SK-N-SH (cell line): ENCODE measurements at regions not wholly inside any gene's neighbourhood (a gene's known extent, or its start where the extent isn't known, plus 50 kb on each side); places are given as distances from the start of the nearest gene placed in this dataset.

Source experiments
- CTCF ChIA-PET: fragments of 300-600, 350-600 bp; formaldehyde crosslinking; extraction: SDS; loops from one replicate; lab custom pipeline; 2021; lab: Yijun Ruan, JAX
- POLR2A ChIA-PET: fragments of 350-600 bp; sonication (Branson Sonifier 250); formaldehyde crosslinking; extraction: SDS; loops from one replicate; lab custom pipeline; 2020; ENCODE audit warnings: antibody characterized with exemption, inconsistent platforms; lab: Yijun Ruan, JAX
- DNase-seq: peaks from one replicate; pipeline ENCODE4 v3.0.0; 2012
- H2AFZ ChIP-seq: fragments of 200-600 bp; sonication (generic); 2 replicates; pipeline ENCODE4 v1.8.1; 2016; ENCODE audit warnings: antibody characterized with exemption, mild to moderate bottlenecking, low read depth
- H3F3A ChIP-seq: fragments of 200-600 bp; sonication (generic); replicated peaks from 2 replicates; pipeline ENCODE3; 2016; ENCODE audit warnings: antibody characterized with exemption, mild to moderate bottlenecking; ENCODE audit not compliant: insufficient read depth
- H3K27ac ChIP-seq, 2 experiments: fragments of 200-500 bp in 1 of 2; fragments of 200-600 bp in 1 of 2; sonication (Bioruptor generic) in 1 of 2; sonication (generic), shearing (Covaris generic) in 1 of 2; 2 replicates each; pipeline versions ENCODE4 v1.5.1 to v1.6.1; 2014 to 2016; ENCODE audit warnings: low read depth in 2 of 2, inconsistent platforms in 1 of 2, low read length in 1 of 2, mild to moderate bottlenecking in 1 of 2, mixed read lengths in 1 of 2
- H3K27me3 ChIP-seq: fragments of 200-600 bp; sonication (generic), shearing (Covaris generic); 2 replicates; pipeline ENCODE4 v1.6.1; 2016; ENCODE audit warnings: mixed run types; ENCODE audit not compliant: insufficient read depth
- H3K36me3 ChIP-seq, 2 experiments: fragments of 200-500 bp in 1 of 2; fragments of 200-600 bp in 1 of 2; sonication (Bioruptor generic) in 1 of 2; sonication (generic) in 1 of 2; replicated peaks in 1 of 2; 2 replicates each; pipeline versions ENCODE3 to v1.5.1; 2014 to 2016; ENCODE audit warnings: low read length in 1 of 2, mild to moderate bottlenecking in 1 of 2; ENCODE audit not compliant: insufficient read depth in 2 of 2, control insufficient read depth in 1 of 2
- H3K4me1 ChIP-seq, 2 experiments: fragments of 200-500 bp in 1 of 2; fragments of 200-600 bp in 1 of 2; sonication (Bioruptor generic) in 1 of 2; sonication (generic), shearing (Covaris generic) in 1 of 2; 2 replicates each; pipeline versions ENCODE4 v1.5.1 to v1.6.1; 2014 to 2016; ENCODE audit warnings: low read depth in 1 of 2, low read length in 1 of 2, mixed run types in 1 of 2; ENCODE audit not compliant: insufficient read depth in 2 of 2, control insufficient read depth in 1 of 2
- H3K4me2 ChIP-seq: fragments of 200-600 bp; sonication (generic), shearing (Covaris generic); 2 replicates; pipeline ENCODE4 v1.6.1; 2017; ENCODE audit warnings: mixed run types
- H3K4me3 ChIP-seq, 2 experiments: fragments of 200-500 bp in 1 of 2; fragments of 200-600 bp in 1 of 2; sonication (Bioruptor generic) in 1 of 2; sonication (generic), shearing (Covaris generic) in 1 of 2; 2 replicates each; pipeline versions ENCODE4 v1.5.1 to v1.8.1; 2014 to 2016; ENCODE audit warnings: low read depth in 2 of 2, inconsistent platforms in 1 of 2, low read length in 1 of 2, mild to moderate bottlenecking in 1 of 2, mixed read lengths in 1 of 2, moderate library complexity in 1 of 2
- H3K79me2 ChIP-seq: fragments of 200-600 bp; sonication (generic); 2 replicates; pipeline ENCODE4 v1.8.1; 2017; ENCODE audit warnings: mild to moderate bottlenecking; ENCODE audit not compliant: insufficient read depth
- H3K9ac ChIP-seq: fragments of 200-600 bp; sonication (generic); 2 replicates; pipeline ENCODE4 v1.6.1; 2017; ENCODE audit warnings: mixed run types
- H3K9me2 ChIP-seq: fragments of 200-600 bp; sonication (generic); 2 replicates; pipeline ENCODE4 v1.6.1; 2017; ENCODE audit warnings: mixed run types
- H3K9me3 ChIP-seq: fragments of 200-600 bp; sonication (generic); 2 replicates; pipeline ENCODE4 v1.6.1; 2017; ENCODE audit warnings: mixed run types, mild to moderate bottlenecking, moderate library complexity
- H4K20me1 ChIP-seq: fragments of 200-600 bp; sonication (generic); 2 replicates; pipeline ENCODE4 v1.6.1; 2017; ENCODE audit warnings: mild to moderate bottlenecking, mixed run types; ENCODE audit not compliant: insufficient read depth
- ELF1 ChIP-seq: IDR thresholded peaks from 2 replicates; pipeline ENCODE4 v1.4.0; 2012
- FOSL2 ChIP-seq: IDR thresholded peaks from 2 replicates; pipeline ENCODE4 v1.4.0; 2012; ENCODE audit warnings: low read depth, mild to moderate bottlenecking, moderate library complexity, borderline replicate concordance
- FOXJ3 ChIP-seq: sonication (generic); formaldehyde crosslinking; IDR thresholded peaks from 2 replicates; pipeline ENCODE4 v1.5.1; 2020; ENCODE audit warnings: mild to moderate bottlenecking, missing genetic modification reagents
- JUND ChIP-seq: IDR thresholded peaks from 2 replicates; pipeline ENCODE4 v1.4.0; 2012
- MXI1 ChIP-seq: IDR thresholded peaks from 2 replicates; pipeline ENCODE4 v1.6.1; 2012; ENCODE audit warnings: mild to moderate bottlenecking, low read depth, low read length, improper control_type of control experiment
- POLR2AphosphoS5 ChIP-seq: IDR thresholded peaks from 2 replicates; pipeline ENCODE4 v1.6.1; 2012; ENCODE audit warnings: low read depth, low read length
- RFX5 ChIP-seq: IDR thresholded peaks from 2 replicates; pipeline ENCODE4 v1.6.1; 2012; ENCODE audit warnings: mild to moderate bottlenecking, improper control_type of control experiment, low read length
- SIN3A ChIP-seq: IDR thresholded peaks from 2 replicates; pipeline ENCODE4 v1.6.1; 2012; ENCODE audit warnings: low read depth, mild to moderate bottlenecking, low read length, moderate library complexity, borderline replicate concordance
- SMC3 ChIP-seq: IDR thresholded peaks from 2 replicates; pipeline ENCODE4 v1.6.1; 2012; ENCODE audit warnings: low read depth, low read length, improper control_type of control experiment
- TCF12 ChIP-seq: IDR thresholded peaks from 2 replicates; pipeline ENCODE4 v1.4.0; 2012
- TEAD4 ChIP-seq: IDR thresholded peaks from 2 replicates; pipeline ENCODE4 v1.4.0; 2012; ENCODE audit warnings: mild to moderate bottlenecking, borderline replicate concordance; ENCODE audit not compliant: insufficient read depth
- YY1 ChIP-seq: IDR thresholded peaks from 2 replicates; pipeline ENCODE4 v1.4.0; 2012; ENCODE audit warnings: low read depth, mild to moderate bottlenecking
- ZBTB33 ChIP-seq: IDR thresholded peaks from 2 replicates; pipeline ENCODE4 v1.4.0; 2012; ENCODE audit warnings: low read depth, borderline replicate concordance
- WGBS: methylation state at CpG from one replicate; pipeline ENCODE4 v1.1.6; 2017; ENCODE audit warnings: low lambda C conversion rate; 5-methylcytosine and 5-hydroxymethylcytosine counted together
- TF ChIP-seq, protein P1 (sequence below): fragments of 150-350 bp; IDR thresholded peaks from 2 replicates; pipeline ENCODE4 v1.6.1; 2016; ENCODE audit warnings: mild to moderate bottlenecking, low read depth, low read length
- TF ChIP-seq, protein P2 (sequence below): IDR thresholded peaks from 2 replicates; pipeline ENCODE4 v1.6.1; 2012; ENCODE audit warnings: mild to moderate bottlenecking, low read depth, low read length, moderate library complexity
- TF ChIP-seq, protein P3 (sequence below): fragments of 150-350 bp; IDR thresholded peaks from 2 replicates; pipeline ENCODE4 v1.6.1; 2017; ENCODE audit warnings: antibody characterized with exemption, low read length, low read depth, borderline replicate concordance
- TF ChIP-seq, protein P4 (sequence below): fragments of 200-600 bp; sonication (generic); IDR thresholded peaks from 2 replicates; pipeline ENCODE4 v1.6.1; 2017; ENCODE audit warnings: antibody characterized with exemption, mild to moderate bottlenecking, moderate library complexity

DNA sequence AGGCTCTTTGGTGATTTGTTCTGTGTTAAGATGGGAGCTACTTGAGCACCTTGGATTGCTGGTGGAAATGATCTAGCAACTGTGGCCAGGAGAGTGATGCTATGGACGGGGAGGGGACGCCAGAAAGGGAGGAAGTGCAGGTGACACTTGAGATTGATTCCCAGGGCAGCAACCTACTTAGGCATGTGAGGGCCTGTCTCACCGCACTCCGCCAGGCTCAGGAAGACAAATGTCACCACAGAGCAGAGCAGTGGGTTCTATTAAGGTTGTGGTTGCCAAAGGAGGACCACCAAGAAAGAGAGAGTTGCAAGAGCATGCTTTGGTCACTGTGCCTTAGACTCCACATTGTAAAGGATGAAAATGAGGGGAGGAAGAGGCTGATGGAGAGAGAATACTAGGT is 404.3 kb downstream of the IRX1 start:
- ChIA-PET CTCF (no interaction called here), POLR2A (no interaction called here)
- Histone ChIP-seq H2AFZ (no peak overlapping the region), H3K36me3 (no peaks in the 10 kb centered on the region), H3K4me1 (no peaks in the 10 kb centered on the region), H4K20me1 (no peaks in the 10 kb centered on the region), H3K9ac (no peak overlapping the region), H3K4me2 (no peak overlapping the region), H3K9me2 (no peaks in the 10 kb centered on the region), H3K79me2 (no peaks in the 10 kb centered on the region), H3K27me3 (no peaks in the 10 kb centered on the region), H3K9me3 (no peaks in the 10 kb centered on the region), H3K27ac (no peak overlapping the region), H3K4me3 (no peak overlapping the region), H3F3A (no peaks in the 10 kb centered on the region)
- WGBS: 0% methylated on average over 4 of the region's 4 CpGs
- no peak for DNase-seq
- TF ChIP-seq FOSL2 (no peak), TEAD4 (no peak), SMC3 (no peak), ELF1 (no peak), RFX5 (no peak), FOXJ3 (no peak), POLR2AphosphoS5 (no peak), MXI1 (no peak), JUND (no peak), YY1 (no peak), SIN3A (no peak), ZBTB33 (no peak), TCF12 (no peak)
- TF ChIP-seq, protein P1, sequence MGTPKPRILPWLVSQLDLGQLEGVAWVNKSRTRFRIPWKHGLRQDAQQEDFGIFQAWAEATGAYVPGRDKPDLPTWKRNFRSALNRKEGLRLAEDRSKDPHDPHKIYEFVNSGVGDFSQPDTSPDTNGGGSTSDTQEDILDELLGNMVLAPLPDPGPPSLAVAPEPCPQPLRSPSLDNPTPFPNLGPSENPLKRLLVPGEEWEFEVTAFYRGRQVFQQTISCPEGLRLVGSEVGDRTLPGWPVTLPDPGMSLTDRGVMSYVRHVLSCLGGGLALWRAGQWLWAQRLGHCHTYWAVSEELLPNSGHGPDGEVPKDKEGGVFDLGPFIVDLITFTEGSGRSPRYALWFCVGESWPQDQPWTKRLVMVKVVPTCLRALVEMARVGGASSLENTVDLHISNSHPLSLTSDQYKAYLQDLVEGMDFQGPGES: no peak
- TF ChIP-seq, protein P2, sequence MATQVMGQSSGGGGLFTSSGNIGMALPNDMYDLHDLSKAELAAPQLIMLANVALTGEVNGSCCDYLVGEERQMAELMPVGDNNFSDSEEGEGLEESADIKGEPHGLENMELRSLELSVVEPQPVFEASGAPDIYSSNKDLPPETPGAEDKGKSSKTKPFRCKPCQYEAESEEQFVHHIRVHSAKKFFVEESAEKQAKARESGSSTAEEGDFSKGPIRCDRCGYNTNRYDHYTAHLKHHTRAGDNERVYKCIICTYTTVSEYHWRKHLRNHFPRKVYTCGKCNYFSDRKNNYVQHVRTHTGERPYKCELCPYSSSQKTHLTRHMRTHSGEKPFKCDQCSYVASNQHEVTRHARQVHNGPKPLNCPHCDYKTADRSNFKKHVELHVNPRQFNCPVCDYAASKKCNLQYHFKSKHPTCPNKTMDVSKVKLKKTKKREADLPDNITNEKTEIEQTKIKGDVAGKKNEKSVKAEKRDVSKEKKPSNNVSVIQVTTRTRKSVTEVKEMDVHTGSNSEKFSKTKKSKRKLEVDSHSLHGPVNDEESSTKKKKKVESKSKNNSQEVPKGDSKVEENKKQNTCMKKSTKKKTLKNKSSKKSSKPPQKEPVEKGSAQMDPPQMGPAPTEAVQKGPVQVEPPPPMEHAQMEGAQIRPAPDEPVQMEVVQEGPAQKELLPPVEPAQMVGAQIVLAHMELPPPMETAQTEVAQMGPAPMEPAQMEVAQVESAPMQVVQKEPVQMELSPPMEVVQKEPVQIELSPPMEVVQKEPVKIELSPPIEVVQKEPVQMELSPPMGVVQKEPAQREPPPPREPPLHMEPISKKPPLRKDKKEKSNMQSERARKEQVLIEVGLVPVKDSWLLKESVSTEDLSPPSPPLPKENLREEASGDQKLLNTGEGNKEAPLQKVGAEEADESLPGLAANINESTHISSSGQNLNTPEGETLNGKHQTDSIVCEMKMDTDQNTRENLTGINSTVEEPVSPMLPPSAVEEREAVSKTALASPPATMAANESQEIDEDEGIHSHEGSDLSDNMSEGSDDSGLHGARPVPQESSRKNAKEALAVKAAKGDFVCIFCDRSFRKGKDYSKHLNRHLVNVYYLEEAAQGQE: no peak
- TF ChIP-seq, protein P3, sequence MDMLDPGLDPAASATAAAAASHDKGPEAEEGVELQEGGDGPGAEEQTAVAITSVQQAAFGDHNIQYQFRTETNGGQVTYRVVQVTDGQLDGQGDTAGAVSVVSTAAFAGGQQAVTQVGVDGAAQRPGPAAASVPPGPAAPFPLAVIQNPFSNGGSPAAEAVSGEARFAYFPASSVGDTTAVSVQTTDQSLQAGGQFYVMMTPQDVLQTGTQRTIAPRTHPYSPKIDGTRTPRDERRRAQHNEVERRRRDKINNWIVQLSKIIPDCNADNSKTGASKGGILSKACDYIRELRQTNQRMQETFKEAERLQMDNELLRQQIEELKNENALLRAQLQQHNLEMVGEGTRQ: no peak
- TF ChIP-seq, protein P4, sequence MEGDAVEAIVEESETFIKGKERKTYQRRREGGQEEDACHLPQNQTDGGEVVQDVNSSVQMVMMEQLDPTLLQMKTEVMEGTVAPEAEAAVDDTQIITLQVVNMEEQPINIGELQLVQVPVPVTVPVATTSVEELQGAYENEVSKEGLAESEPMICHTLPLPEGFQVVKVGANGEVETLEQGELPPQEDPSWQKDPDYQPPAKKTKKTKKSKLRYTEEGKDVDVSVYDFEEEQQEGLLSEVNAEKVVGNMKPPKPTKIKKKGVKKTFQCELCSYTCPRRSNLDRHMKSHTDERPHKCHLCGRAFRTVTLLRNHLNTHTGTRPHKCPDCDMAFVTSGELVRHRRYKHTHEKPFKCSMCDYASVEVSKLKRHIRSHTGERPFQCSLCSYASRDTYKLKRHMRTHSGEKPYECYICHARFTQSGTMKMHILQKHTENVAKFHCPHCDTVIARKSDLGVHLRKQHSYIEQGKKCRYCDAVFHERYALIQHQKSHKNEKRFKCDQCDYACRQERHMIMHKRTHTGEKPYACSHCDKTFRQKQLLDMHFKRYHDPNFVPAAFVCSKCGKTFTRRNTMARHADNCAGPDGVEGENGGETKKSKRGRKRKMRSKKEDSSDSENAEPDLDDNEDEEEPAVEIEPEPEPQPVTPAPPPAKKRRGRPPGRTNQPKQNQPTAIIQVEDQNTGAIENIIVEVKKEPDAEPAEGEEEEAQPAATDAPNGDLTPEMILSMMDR: no peak
- TF ChIP-seq, all 33 proteins: peak for 0
